ENCODE measurements at regions not wholly inside any gene's neighbourhood (a gene's known extent, or its start where the extent isn't known, plus 50 kb on each side); places are given as distances from the start of the nearest gene placed in this dataset.

DNA sequence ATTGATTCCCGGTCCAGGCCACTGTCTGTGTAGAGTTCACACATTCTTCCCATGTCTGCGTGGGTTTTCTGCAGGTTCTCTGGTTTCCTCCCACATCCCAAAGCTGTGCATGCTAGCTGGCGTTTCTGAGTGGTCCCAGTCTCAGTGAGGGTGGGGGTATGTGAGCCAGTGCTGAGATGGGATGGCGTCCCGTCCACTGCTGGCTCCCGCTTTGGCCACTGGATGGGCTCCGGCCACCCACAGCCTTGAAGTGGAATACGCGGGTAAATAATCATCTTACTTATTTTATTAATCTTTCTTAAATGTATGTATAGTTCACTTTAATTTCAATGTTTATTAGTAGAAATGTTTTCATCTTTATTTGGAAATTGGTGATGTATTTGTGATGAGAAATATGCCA lies 343.5 kb upstream of the MANEA start:
- TF ChIP-seq, protein P1, sequence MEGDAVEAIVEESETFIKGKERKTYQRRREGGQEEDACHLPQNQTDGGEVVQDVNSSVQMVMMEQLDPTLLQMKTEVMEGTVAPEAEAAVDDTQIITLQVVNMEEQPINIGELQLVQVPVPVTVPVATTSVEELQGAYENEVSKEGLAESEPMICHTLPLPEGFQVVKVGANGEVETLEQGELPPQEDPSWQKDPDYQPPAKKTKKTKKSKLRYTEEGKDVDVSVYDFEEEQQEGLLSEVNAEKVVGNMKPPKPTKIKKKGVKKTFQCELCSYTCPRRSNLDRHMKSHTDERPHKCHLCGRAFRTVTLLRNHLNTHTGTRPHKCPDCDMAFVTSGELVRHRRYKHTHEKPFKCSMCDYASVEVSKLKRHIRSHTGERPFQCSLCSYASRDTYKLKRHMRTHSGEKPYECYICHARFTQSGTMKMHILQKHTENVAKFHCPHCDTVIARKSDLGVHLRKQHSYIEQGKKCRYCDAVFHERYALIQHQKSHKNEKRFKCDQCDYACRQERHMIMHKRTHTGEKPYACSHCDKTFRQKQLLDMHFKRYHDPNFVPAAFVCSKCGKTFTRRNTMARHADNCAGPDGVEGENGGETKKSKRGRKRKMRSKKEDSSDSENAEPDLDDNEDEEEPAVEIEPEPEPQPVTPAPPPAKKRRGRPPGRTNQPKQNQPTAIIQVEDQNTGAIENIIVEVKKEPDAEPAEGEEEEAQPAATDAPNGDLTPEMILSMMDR (IDR thresholded peaks at IDR 0.05) = no peak
- TF ChIP-seq POLR2A (IDR thresholded peaks at IDR 0.05) = no peak

Measured in lower leg skin (tissue), 3 donors.